HG03520 (cell line): ENCODE measurements at regions not wholly inside any gene's neighbourhood (a gene's known extent, or its start where the extent isn't known, plus 50 kb on each side); places are given as distances from the start of the nearest gene placed in this dataset.

Experiments used
- ATAC-seq: cut with Tn5 transposase; IDR thresholded peaks from one replicate; pipeline ENCODE4 v1.9.1; 2021; ENCODE audit warnings: mild to moderate bottlenecking, moderate library complexity; ENCODE audit not compliant: unreplicated experiment

GRCh38 chr2:104120171-104120570, 733.7 kb upstream of the POU3F3 start:
- no peak for ATAC-seq

- ATAC-seq: no peak
Observed at GRCh38 chr2:104125096-104125495, 728.8 kb upstream of the POU3F3 start.

- no peak for ATAC-seq
Observed at GRCh38 chr2:104127049-104127770, 726.7 kb upstream of the POU3F3 start.

GRCh38 chr2:104140361-104140760, 713.6 kb upstream of the POU3F3 start:
- no peak for ATAC-seq

GRCh38 chr2:104158191-104158590, 695.7 kb upstream of the POU3F3 start:
- ATAC-seq: no peak

- ATAC-seq: no peak
Observed at GRCh38 chr2:104163611-104164130, 690.2 kb upstream of the POU3F3 start.

GRCh38 chr2:104164721-104165252, 689.1 kb upstream of the POU3F3 start:
- ATAC-seq: no peak

GRCh38 chr2:104177179-104177578, 676.7 kb upstream of the POU3F3 start:
- no peak for ATAC-seq

- ATAC-seq: no peak
Observed at GRCh38 chr2:104179644-104180043, 674.3 kb upstream of the POU3F3 start.

GRCh38 chr2:104200533-104201168, 653.3 kb upstream of the POU3F3 start:
- no peak for ATAC-seq

GRCh38 chr2:104213758-104214157, 640.2 kb upstream of the POU3F3 start:
- ATAC-seq: no peak

GRCh38 chr2:104215269-104216161, 638.4 kb upstream of the POU3F3 start:
- no peak for ATAC-seq

- ATAC-seq: no peak
Observed at GRCh38 chr2:104233591-104233990, 620.3 kb upstream of the POU3F3 start.

- no peak for ATAC-seq
Observed at GRCh38 chr2:104236491-104236890, 617.4 kb upstream of the POU3F3 start.

GRCh38 chr2:104240984-104241383, 612.9 kb upstream of the POU3F3 start:
- ATAC-seq: no peak

GRCh38 chr2:104249629-104250028, 604.3 kb upstream of the POU3F3 start:
- no peak for ATAC-seq

- ATAC-seq: no peak
Observed at GRCh38 chr2:104250635-104251034, 603.3 kb upstream of the POU3F3 start.

- no peak for ATAC-seq
Observed at GRCh38 chr2:104254017-104254416, 599.9 kb upstream of the POU3F3 start.

GRCh38 chr2:104262714-104263113, 591.2 kb upstream of the POU3F3 start:
- no peak for ATAC-seq

GRCh38 chr2:104279646-104280045, 574.3 kb upstream of the POU3F3 start:
- no peak for ATAC-seq

GRCh38 chr2:104280216-104280615, 573.7 kb upstream of the POU3F3 start:
- ATAC-seq: no peak
